K562 (cell line): ENCODE measurements at regions not wholly inside any gene's neighbourhood (a gene's known extent, or its start where the extent isn't known, plus 50 kb on each side); places are given as distances from the start of the nearest gene placed in this dataset.

Source experiments
- ATAC-seq: fragments of 200-7000 bp; cut with Tn5 transposase; 3 replicates; pipeline ENCODE4 v1.9.1; 2020; ENCODE audit warnings: moderate library complexity
- BruUV-seq: library from RNA; stranded (reverse); fragments of 400-500 nt; replicated peaks from 2 replicates; lab custom pipeline; 2021; lab: Mats Ljungman, UMichigan
- CTCF ChIA-PET: fragments of 300-600 bp; formaldehyde crosslinking; extraction: SDS; loops from one replicate; lab custom pipeline; 2021; ENCODE audit warnings: low intra/inter-chr PET ratio; lab: Yijun Ruan, JAX
- POLR2A ChIA-PET: fragments of 300-600, 350-650 bp; sonication (Branson Sonifier 250); formaldehyde crosslinking; extraction: SDS; loops from one replicate; lab custom pipeline; 2021; ENCODE audit warnings: antibody characterized with exemption, inconsistent platforms; lab: Yijun Ruan, JAX
- DNase-seq, 4 experiments: peaks; one replicate each; pipeline versions ENCODE4 v3.0.0 to v3.0.0-alpha.2; 2011 to 2018; ENCODE audit warnings: low spot score in 3 of 4, mixed read lengths in 3 of 4; ENCODE audit errors: extremely low read depth in 1 of 4
- FAIRE-seq: peaks from 2 replicates; lab custom pipeline; 2011; peaks lifted over from hg19 to GRCh38; lab: Jason Lieb, UNC
- H2AFZ ChIP-seq: 2 replicates; pipeline ENCODE4 v1.6.0; 2011; ENCODE audit warnings: low read depth, low read length, control low read depth, inconsistent platforms
- H3K27ac ChIP-seq: fragments of 200-600 bp; 3 replicates; pipeline ENCODE4 v1.8.0; 2011; ENCODE audit warnings: low read depth, mild to moderate bottlenecking, control low read depth, inconsistent platforms, low read length, moderate library complexity, mixed read lengths; ENCODE audit errors: extremely low read depth
- H3K27me3 ChIP-seq, 2 experiments: fragments of 300-600 bp in 1 of 2; 2 replicates in 1 of 2; 3 replicates in 1 of 2; pipeline versions ENCODE4 v1.6.0 to v1.8.0; 2011; ENCODE audit warnings: inconsistent platforms in 2 of 2, low read length in 2 of 2, mild to moderate bottlenecking in 1 of 2, mixed read lengths in 1 of 2, moderate library complexity in 1 of 2; ENCODE audit not compliant: control insufficient read depth in 2 of 2, insufficient read depth in 2 of 2
- H3K36me3 ChIP-seq: fragments of 300-600 bp; 3 replicates; pipeline ENCODE4 v1.8.0; 2011; ENCODE audit warnings: mild to moderate bottlenecking, low read length, inconsistent platforms; ENCODE audit not compliant: control insufficient read depth, insufficient read depth
- H3K4me1 ChIP-seq, 2 experiments: fragments of 200-600 bp in 1 of 2; replicated peaks in 1 of 2; 2 replicates in 1 of 2; 3 replicates in 1 of 2; pipeline versions ENCODE4 v1.5.1 to v1.8.0; 2011; ENCODE audit warnings: inconsistent platforms in 2 of 2, low read length in 2 of 2, mild to moderate bottlenecking in 1 of 2, mixed read lengths in 1 of 2, moderate library complexity in 1 of 2; ENCODE audit not compliant: control insufficient read depth in 2 of 2, insufficient read depth in 2 of 2
- H3K4me2 ChIP-seq: 2 replicates; pipeline ENCODE4 v1.6.1; 2011; ENCODE audit warnings: low read length, control low read depth, inconsistent platforms, mixed read lengths; ENCODE audit not compliant: insufficient read depth
- H3K4me3 ChIP-seq: fragments of 200-600 bp; sonication (generic), shearing (Covaris generic); 2 replicates; pipeline ENCODE4 v1.5.1; 2016; ENCODE audit warnings: control low read depth, inconsistent platforms
- H3K79me2 ChIP-seq: fragments of 200-600 bp; 3 replicates; pipeline ENCODE4 v1.8.0; 2011; ENCODE audit warnings: low read length, inconsistent platforms; ENCODE audit not compliant: control insufficient read depth, insufficient read depth
- H3K9ac ChIP-seq, 2 experiments: 2 replicates each; pipeline versions ENCODE4 v1.6.0 to v1.6.1; 2011; ENCODE audit warnings: low read depth in 2 of 2, low read length in 2 of 2, control low read depth in 1 of 2, inconsistent platforms in 1 of 2, mild to moderate bottlenecking in 1 of 2, mixed read lengths in 1 of 2; ENCODE audit not compliant: insufficient read depth in 1 of 2
- H3K9me1 ChIP-seq: one replicate; pipeline ENCODE4 v1.6.0; 2011; ENCODE audit warnings: inconsistent platforms, mild to moderate bottlenecking, low read length, moderate library complexity; ENCODE audit not compliant: control insufficient read depth, insufficient read depth
- H3K9me3 ChIP-seq: replicated peaks from 2 replicates; pipeline ENCODE4 v1.5.1; 2011; ENCODE audit warnings: low read depth, low read length, inconsistent platforms; ENCODE audit not compliant: control insufficient read depth, insufficient read depth
- H4K20me1 ChIP-seq: replicated peaks from 2 replicates; pipeline ENCODE4 v1.6.1; 2011; ENCODE audit warnings: low read length, inconsistent platforms, mixed read lengths; ENCODE audit not compliant: control insufficient read depth, insufficient read depth
- CEBPB ChIP-seq: fragments of 450-650 bp; IDR thresholded peaks from 2 replicates; pipeline ENCODE4 v1.6.1; 2016; ENCODE audit warnings: missing genetic modification characterization, missing compliant biosample characterization
- HNRNPLL ChIP-seq: fragments of 200-400 bp; formaldehyde crosslinking; IDR thresholded peaks from 2 replicates; pipeline ENCODE4 v1.6.1; 2017; ENCODE audit warnings: low read length, low read depth, mild to moderate bottlenecking; ENCODE audit not compliant: poor library complexity, severe bottlenecking
- SFPQ ChIP-seq: fragments of 200-400 bp; formaldehyde crosslinking; IDR thresholded peaks from 2 replicates; pipeline ENCODE4 v1.6.1; 2017; ENCODE audit warnings: mild to moderate bottlenecking, low read depth, low read length, moderate library complexity
- USF1 ChIP-seq: sonication (generic); formaldehyde crosslinking; IDR thresholded peaks from 2 replicates; pipeline ENCODE4 v1.9.0; 2022; ENCODE audit warnings: mild to moderate bottlenecking, missing genetic modification reagents
- ZNF184 ChIP-seq: sonication (generic); formaldehyde crosslinking; IDR thresholded peaks from 2 replicates; pipeline ENCODE4 v1.5.0; 2020; ENCODE audit warnings: missing genetic modification reagents
- ZNF740 ChIP-seq, 3 experiments: fragments of 200-800 bp in 1 of 3; sonication (Bioruptor generic) in 1 of 3; sonication (generic) in 1 of 3; formaldehyde crosslinking in 1 of 3; IDR thresholded peaks; 2 replicates each; pipeline versions ENCODE4 v1.6.1 to v1.8.0; 2016 to 2022; ENCODE audit warnings: mild to moderate bottlenecking in 2 of 3, missing compliant biosample characterization in 2 of 3, missing genetic modification characterization in 2 of 3, missing genetic modification reagents in 1 of 3
- WGBS: fragments of 100-300 bp; shearing (Covaris generic); methylation state at CpG from one replicate; pipeline ENCODE4 v1.1.6; 2016; ENCODE audit warnings: low coverage, mixed read lengths; ENCODE audit not compliant: insufficient coverage; ENCODE audit errors: missing lambda C conversion rate; 5-methylcytosine and 5-hydroxymethylcytosine counted together
- in situ Hi-C: fragments of 300-500 bp; cut with MboI; formaldehyde crosslinking; loops from 4 replicates; pipeline ENCODE4 v1.15.0; 2018; ENCODE audit warnings: inconsistent platforms, mixed read lengths
- intact Hi-C: fragments of 100-400 bp; cut with micrococcal nuclease; formaldehyde crosslinking; loops from 2 replicates; pipeline ENCODE4 v1.14.2; 2022

GRCh38 chrX:10952619-10953018, 158.5 kb upstream of the HCCS start:
- Histone ChIP-seq H3K36me3 (no peaks in the 10 kb centered on the region), H3K9me1 (no peaks in the 10 kb centered on the region), H3K79me2 (no peaks in the 10 kb centered on the region), H4K20me1 (no peaks in the 10 kb centered on the region), H3K4me2 (no peak overlapping the region), H3K4me1 (no peaks in the 10 kb centered on the region), H3K27ac (no peak overlapping the region), H2AFZ (no peak overlapping the region), H3K9me3 (no peaks in the 10 kb centered on the region), H3K9ac (no peak overlapping the region), H3K27me3 (no peaks in the 10 kb centered on the region), H3K4me3 (no peak overlapping the region)
- ATAC-seq, result no peak
- WGBS, result 3% methylated on average over 4 of the region's 5 CpGs
- no TSS peak for BruUV-seq
- DNase-seq, result no peak
- in situ Hi-C loops, result no loop called here
- no peak for FAIRE-seq
- ChIA-PET POLR2A (no interaction called here), CTCF (no interaction called here)
- intact Hi-C loops, result no loop called here
- no peak for TF ChIP-seq SFPQ
- peak; percentile 37; the same call in 1 of the 2 replicates for TF ChIP-seq CEBPB (tag)

- no peak for DNase-seq
- ChIA-PET CTCF (no interaction called here), POLR2A (no interaction called here)
- Histone ChIP-seq H3K9ac (no peak overlapping the region), H3K4me3 (no peak overlapping the region), H3K36me3 (no peaks in the 10 kb centered on the region), H3K4me1 (no peaks in the 10 kb centered on the region), H2AFZ (no peak overlapping the region), H4K20me1 (no peaks in the 10 kb centered on the region), H3K27me3 (no peaks in the 10 kb centered on the region), H3K79me2 (no peaks in the 10 kb centered on the region), H3K27ac (no peak overlapping the region), H3K9me1 (no peaks in the 10 kb centered on the region), H3K9me3 (no peaks in the 10 kb centered on the region), H3K4me2 (no peak overlapping the region)
- in situ Hi-C loops, result no loop called here
- no TSS peak for BruUV-seq
- 30% methylated on average over 8 of the region's 8 CpGs for WGBS
- no peak for ATAC-seq
- no peak for FAIRE-seq
- intact Hi-C loops, result no loop called here
- TF ChIP-seq ZNF740 (CRISPR knock-in tag; IDR thresholded peaks at IDR 0.05), result no peak
- no peak for TF ChIP-seq ZNF740 (tag; IDR thresholded peaks at IDR 0.05)
- no peak for TF ChIP-seq ZNF184
- no peak for TF ChIP-seq USF1 (CRISPR knock-in tag)
- TF ChIP-seq HNRNPLL, result no peak
Observed at GRCh38 chrX:10965174-10965798, 145.8 kb upstream of the HCCS start.
